ENCODE measurements at regions not wholly inside any gene's neighbourhood (a gene's known extent, or its start where the extent isn't known, plus 50 kb on each side); places are given as distances from the start of the nearest gene placed in this dataset.

DNA sequence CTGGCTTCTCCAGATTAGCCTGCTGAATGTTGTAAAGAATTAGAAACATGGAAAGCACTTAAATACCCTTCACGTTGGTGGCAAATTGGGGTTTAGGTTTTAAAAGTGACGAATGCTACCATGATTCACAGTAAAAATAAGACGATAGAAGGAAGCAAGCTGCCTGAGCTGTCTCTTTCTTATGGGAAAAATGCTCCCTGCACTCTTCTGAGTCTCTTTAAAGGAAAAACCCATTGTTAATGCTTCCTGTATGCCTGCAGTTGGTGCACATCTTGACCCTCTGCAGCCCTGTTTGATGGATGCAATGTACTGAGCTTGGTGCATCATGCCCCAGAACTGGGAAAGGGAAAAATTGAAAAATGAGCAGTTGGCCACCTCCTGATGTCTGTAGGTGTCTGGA lies 258.6 kb upstream of the RASGRP1 start:
- no peaks in the 10 kb centered on the region for H4K20me1 ChIP-seq (ENCODE audit: control insufficient read depth, insufficient read depth, low read depth, low read length)
- no peaks in the 10 kb centered on the region for H3K36me3 ChIP-seq (ENCODE audit: control insufficient read depth, low read length)
- H3K4me1 ChIP-seq (ENCODE audit: control insufficient read depth, low read length) = no peaks in the 10 kb centered on the region
- TF ChIP-seq, protein P1, sequence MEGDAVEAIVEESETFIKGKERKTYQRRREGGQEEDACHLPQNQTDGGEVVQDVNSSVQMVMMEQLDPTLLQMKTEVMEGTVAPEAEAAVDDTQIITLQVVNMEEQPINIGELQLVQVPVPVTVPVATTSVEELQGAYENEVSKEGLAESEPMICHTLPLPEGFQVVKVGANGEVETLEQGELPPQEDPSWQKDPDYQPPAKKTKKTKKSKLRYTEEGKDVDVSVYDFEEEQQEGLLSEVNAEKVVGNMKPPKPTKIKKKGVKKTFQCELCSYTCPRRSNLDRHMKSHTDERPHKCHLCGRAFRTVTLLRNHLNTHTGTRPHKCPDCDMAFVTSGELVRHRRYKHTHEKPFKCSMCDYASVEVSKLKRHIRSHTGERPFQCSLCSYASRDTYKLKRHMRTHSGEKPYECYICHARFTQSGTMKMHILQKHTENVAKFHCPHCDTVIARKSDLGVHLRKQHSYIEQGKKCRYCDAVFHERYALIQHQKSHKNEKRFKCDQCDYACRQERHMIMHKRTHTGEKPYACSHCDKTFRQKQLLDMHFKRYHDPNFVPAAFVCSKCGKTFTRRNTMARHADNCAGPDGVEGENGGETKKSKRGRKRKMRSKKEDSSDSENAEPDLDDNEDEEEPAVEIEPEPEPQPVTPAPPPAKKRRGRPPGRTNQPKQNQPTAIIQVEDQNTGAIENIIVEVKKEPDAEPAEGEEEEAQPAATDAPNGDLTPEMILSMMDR (IDR thresholded peaks at IDR 0.05; ENCODE audit: low read depth, low read length, poor library complexity, severe bottlenecking) = no peak
- H3K27ac ChIP-seq (ENCODE audit: low read depth, low read length) = no peak overlapping the region
- no peaks in the 10 kb centered on the region; the same call in 1 of the 2 replicates for H3K9me2 ChIP-seq (replicated peaks; ENCODE audit: control insufficient read depth, low read length)
- no peaks in the 10 kb centered on the region for H3F3A ChIP-seq (ENCODE audit: control insufficient read depth, insufficient read depth)
- H3K27me3 ChIP-seq (ENCODE audit: control insufficient read depth, low read length) = no peaks in the 10 kb centered on the region
- H3K4me2 ChIP-seq (ENCODE audit: low read length) = no peak overlapping the region
- no peak overlapping the region for H3K4me3 ChIP-seq (ENCODE audit: low read length)
- no peaks in the 10 kb centered on the region for H3K9me3 ChIP-seq (ENCODE audit: control insufficient read depth, insufficient read depth, low read length)
- H3K79me2 ChIP-seq (ENCODE audit: control insufficient read depth, low read length) = no peaks in the 10 kb centered on the region

GRCh38 chr15:38824719-38825118 lies 260.1 kb upstream of the RASGRP1 start:
- Histone ChIP-seq H3K4me1 (ENCODE audit: control insufficient read depth, low read length) (no peaks in the 10 kb centered on the region), H4K20me1 (ENCODE audit: control insufficient read depth, insufficient read depth, low read depth, low read length) (no peaks in the 10 kb centered on the region), H3K27me3 (ENCODE audit: control insufficient read depth, low read length) (no peaks in the 10 kb centered on the region), H3K4me2 (ENCODE audit: low read length) (no peak overlapping the region), H3K4me3 (ENCODE audit: low read length) (no peak overlapping the region), H3F3A (ENCODE audit: control insufficient read depth, insufficient read depth) (no peaks in the 10 kb centered on the region), H3K9me3 (ENCODE audit: control insufficient read depth, insufficient read depth, low read length) (no peaks in the 10 kb centered on the region), H3K9me2 (replicated peaks; ENCODE audit: control insufficient read depth, low read length) (no peaks in the 10 kb centered on the region; the same call in 1 of the 2 replicates), H3K27ac (ENCODE audit: low read depth, low read length) (no peak overlapping the region), H3K36me3 (ENCODE audit: control insufficient read depth, low read length) (no peaks in the 10 kb centered on the region), H3K79me2 (ENCODE audit: control insufficient read depth, low read length) (no peaks in the 10 kb centered on the region)
- no peak for TF ChIP-seq EZH2phosphoT487 (IDR thresholded peaks at IDR 0.05; ENCODE audit: borderline replicate concordance, low read length)
- TF ChIP-seq, protein P1 (IDR thresholded peaks at IDR 0.05; ENCODE audit: low read depth, low read length, poor library complexity, severe bottlenecking) = no peak

DNA sequence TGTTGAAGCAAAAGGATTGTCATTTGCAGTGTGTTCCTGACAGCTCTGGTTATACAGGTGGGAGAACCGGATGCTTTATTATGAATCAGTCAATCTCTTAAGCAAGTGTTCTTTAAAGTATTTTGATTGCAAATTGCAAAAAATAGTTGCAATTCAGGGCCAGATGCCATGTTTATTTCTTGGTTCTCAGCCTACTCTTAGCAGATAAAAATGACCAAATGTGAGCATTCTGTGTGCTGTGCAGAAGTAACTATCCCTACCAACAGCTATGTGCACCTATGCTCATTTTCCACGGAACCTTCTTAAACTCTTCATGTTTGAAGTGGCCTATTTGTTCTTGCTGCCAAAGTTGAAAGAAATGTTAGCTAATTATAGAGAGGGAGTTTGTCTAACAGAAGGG lies 262.3 kb upstream of the RASGRP1 start:
- no peak overlapping the region for H3K27ac ChIP-seq (ENCODE audit: low read depth, low read length)
- TF ChIP-seq, protein P1 (IDR thresholded peaks at IDR 0.05; ENCODE audit: low read depth, low read length, poor library complexity, severe bottlenecking) = no peak
- TF ChIP-seq EZH2phosphoT487 (IDR thresholded peaks at IDR 0.05; ENCODE audit: borderline replicate concordance, low read length) = no peak
- no peaks in the 10 kb centered on the region; the same call in 1 of the 2 replicates for H3K9me2 ChIP-seq (replicated peaks; ENCODE audit: control insufficient read depth, low read length)
- H3K4me1 ChIP-seq (ENCODE audit: control insufficient read depth, low read length) = no peaks in the 10 kb centered on the region
- no peak overlapping the region for H3K4me3 ChIP-seq (ENCODE audit: low read length)
- no peaks in the 10 kb centered on the region for H4K20me1 ChIP-seq (ENCODE audit: control insufficient read depth, insufficient read depth, low read depth, low read length)
- H3K79me2 ChIP-seq (ENCODE audit: control insufficient read depth, low read length) = no peaks in the 10 kb centered on the region
- H3K36me3 ChIP-seq (ENCODE audit: control insufficient read depth, low read length) = no peaks in the 10 kb centered on the region
- H3K9me3 ChIP-seq (ENCODE audit: control insufficient read depth, insufficient read depth, low read length) = no peaks in the 10 kb centered on the region
- H3K4me2 ChIP-seq (ENCODE audit: low read length) = no peak overlapping the region
- H3F3A ChIP-seq (ENCODE audit: control insufficient read depth, insufficient read depth) = no peaks in the 10 kb centered on the region
- H3K27me3 ChIP-seq (ENCODE audit: control insufficient read depth, low read length) = no peaks in the 10 kb centered on the region
